Brain microvascular endothelial cell (primary cell): ENCODE measurements at regions not wholly inside any gene's neighbourhood (a gene's known extent, or its start where the extent isn't known, plus 50 kb on each side); places are given as distances from the start of the nearest gene placed in this dataset.

Experiments
- DNase-seq: peaks from one replicate; pipeline ENCODE4 v3.0.0-alpha.2; 2020
- H3K27ac ChIP-seq: fragments of 250-450 bp; sonication (Bioruptor Pico); 2 replicates; pipeline ENCODE4 v1.5.1; 2020; ENCODE audit warnings: mild to moderate bottlenecking, moderate library complexity
- H3K27me3 ChIP-seq: fragments of 250-450 bp; sonication (Bioruptor Pico); replicated peaks from 2 replicates; pipeline ENCODE4 v1.5.1; 2020; ENCODE audit warnings: mild to moderate bottlenecking
- H3K36me3 ChIP-seq: fragments of 250-450 bp; sonication (Bioruptor Pico); replicated peaks from 2 replicates; pipeline ENCODE4 v1.5.1; 2020; ENCODE audit warnings: mild to moderate bottlenecking
- H3K4me3 ChIP-seq: 2 replicates; pipeline ENCODE4 v1.5.1; 2011; ENCODE audit warnings: low read depth, mild to moderate bottlenecking, control low read depth, low read length, moderate library complexity
- CTCF ChIP-seq: IDR thresholded peaks from 2 replicates; pipeline ENCODE4 v1.5.1; 2011; ENCODE audit warnings: low read depth, mild to moderate bottlenecking, moderate library complexity, low read length, control low read depth, inconsistent platforms; ENCODE audit errors: missing control alignments
- in situ Hi-C: cut with HindIII; loops from 2 replicates; pipeline ENCODE4 v1.10.0; 2017; ENCODE audit warnings: low sequenced_read_pairs, low pct_ligation_motif_present

- no peak for TF ChIP-seq CTCF
- H3K4me3 ChIP-seq, result no peak overlapping the region
- H3K36me3 ChIP-seq, result no peaks in the 10 kb centered on the region
- DNase-seq, result no peak
- H3K27me3 ChIP-seq, result no peaks in the 10 kb centered on the region
- in situ Hi-C loops, result no loop called here
- H3K27ac ChIP-seq, result no peak overlapping the region
These were observed 50.6 kb upstream of the ZMYND8 start for GRCh38 chr20:47406849-47407682.

GRCh38 chr20:47411161-47411560 is 54.7 kb upstream of the ZMYND8 start:
- no peak for TF ChIP-seq CTCF
- DNase-seq, result no peak
- Histone ChIP-seq H3K4me3 (no peak overlapping the region), H3K36me3 (no peaks in the 10 kb centered on the region), H3K27me3 (no peaks in the 10 kb centered on the region), H3K27ac (no peak overlapping the region)
- in situ Hi-C loops, result no loop called here

GRCh38 chr20:47412083-47412482 is 55.6 kb upstream of the ZMYND8 start:
- TF ChIP-seq CTCF, result no peak
- no peak for DNase-seq
- no peak overlapping the region for H3K4me3 ChIP-seq
- no peaks in the 10 kb centered on the region for H3K36me3 ChIP-seq
- no peaks in the 10 kb centered on the region for H3K27me3 ChIP-seq
- in situ Hi-C loops, result no loop called here
- no peak overlapping the region for H3K27ac ChIP-seq

- in situ Hi-C loops, result no loop called here
- H3K27ac ChIP-seq, result no peak overlapping the region
These were observed 56.7 kb upstream of the ZMYND8 start for GRCh38 chr20:47413189-47413588.

GRCh38 chr20:47417245-47418068 is 61.0 kb upstream of the ZMYND8 start:
- no peaks in the 10 kb centered on the region for H3K36me3 ChIP-seq
- no peak for TF ChIP-seq CTCF
- in situ Hi-C loops, result no loop called here
- DNase-seq, result no peak
- H3K27me3 ChIP-seq, result no peaks in the 10 kb centered on the region
- H3K27ac ChIP-seq, result no peak overlapping the region
- no peak overlapping the region for H3K4me3 ChIP-seq

More at GRCh38 chr20:47413189-47413588, 56.7 kb upstream of the ZMYND8 start:
- Histone ChIP-seq H3K27me3 (no peaks in the 10 kb centered on the region), H3K36me3 (no peaks in the 10 kb centered on the region), H3K4me3 (no peak overlapping the region)
- TF ChIP-seq CTCF, result no peak
- no peak for DNase-seq
